ENCODE measurements at regions not wholly inside any gene's neighbourhood (a gene's known extent, or its start where the extent isn't known, plus 50 kb on each side); places are given as distances from the start of the nearest gene placed in this dataset.

DNA sequence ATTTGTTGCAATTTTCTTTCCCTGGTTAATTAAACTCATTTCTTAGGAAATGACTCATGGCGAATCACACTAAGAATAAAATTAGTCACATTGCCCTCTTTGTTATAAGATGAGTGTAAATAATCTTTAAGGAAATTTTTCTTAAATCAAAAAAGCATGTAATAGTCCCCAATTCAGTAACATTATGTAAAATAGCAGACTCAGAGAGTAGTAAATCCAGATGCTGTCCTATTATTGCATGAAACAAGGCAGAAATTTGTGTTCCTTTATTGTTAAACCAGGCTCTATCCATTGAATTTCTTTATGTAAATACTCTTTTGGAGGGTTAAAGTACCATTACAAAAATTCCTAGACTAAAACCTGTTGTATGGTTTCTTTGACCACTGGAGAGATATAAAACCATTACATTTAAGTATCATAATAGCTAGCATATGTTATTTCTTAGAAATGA is 154.5 kb upstream of the C1orf87 start:
- Histone ChIP-seq H3K4me1 (ENCODE audit: control insufficient read depth, insufficient read depth, low read length) (no peaks in the 10 kb centered on the region), H3K4me3 (ENCODE audit: low read length) (no peak overlapping the region), H3K27ac (ENCODE audit: low read length) (no peak overlapping the region), H3K9me3 (ENCODE audit: control insufficient read depth, low read depth, low read length) (no peaks in the 10 kb centered on the region), H3K27me3 (ENCODE audit: control insufficient read depth, insufficient read depth, low read length) (no peaks in the 10 kb centered on the region), H3K36me3 (ENCODE audit: control insufficient read depth, insufficient read depth, low read length) (no peaks in the 10 kb centered on the region)
- WGBS (ENCODE audit: insufficient coverage, low lambda C conversion rate): 86% methylated on average over 1 of the region's 1 CpG
- DNase-seq: no peak

DNA sequence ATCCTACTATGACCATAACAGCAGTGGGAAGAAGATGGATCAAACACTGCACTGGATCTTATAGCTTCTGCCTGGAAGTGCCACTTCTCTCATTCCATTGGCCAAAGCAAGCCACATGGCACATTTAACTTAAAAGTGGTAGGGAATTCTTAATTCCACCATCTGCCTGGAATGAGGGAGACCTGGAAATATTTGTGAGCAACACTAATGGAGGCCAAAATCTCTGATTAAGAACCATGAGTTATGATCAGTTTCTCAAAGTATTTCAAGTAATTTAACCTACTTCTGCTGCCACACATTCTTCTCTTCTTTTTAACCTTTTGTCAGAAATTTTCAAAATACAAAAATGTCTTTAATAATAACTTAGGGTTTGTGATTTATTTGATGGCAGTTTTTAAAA is 154.0 kb upstream of the C1orf87 start:
- no peak for DNase-seq
- no peaks in the 10 kb centered on the region for H3K27me3 ChIP-seq (ENCODE audit: control insufficient read depth, insufficient read depth, low read length)
- H3K4me3 ChIP-seq (ENCODE audit: low read length): no peak overlapping the region
- no peaks in the 10 kb centered on the region for H3K4me1 ChIP-seq (ENCODE audit: control insufficient read depth, insufficient read depth, low read length)
- H3K27ac ChIP-seq (ENCODE audit: low read length): no peak overlapping the region
- no peaks in the 10 kb centered on the region for H3K9me3 ChIP-seq (ENCODE audit: control insufficient read depth, low read depth, low read length)
- H3K36me3 ChIP-seq (ENCODE audit: control insufficient read depth, insufficient read depth, low read length): no peaks in the 10 kb centered on the region

DNA sequence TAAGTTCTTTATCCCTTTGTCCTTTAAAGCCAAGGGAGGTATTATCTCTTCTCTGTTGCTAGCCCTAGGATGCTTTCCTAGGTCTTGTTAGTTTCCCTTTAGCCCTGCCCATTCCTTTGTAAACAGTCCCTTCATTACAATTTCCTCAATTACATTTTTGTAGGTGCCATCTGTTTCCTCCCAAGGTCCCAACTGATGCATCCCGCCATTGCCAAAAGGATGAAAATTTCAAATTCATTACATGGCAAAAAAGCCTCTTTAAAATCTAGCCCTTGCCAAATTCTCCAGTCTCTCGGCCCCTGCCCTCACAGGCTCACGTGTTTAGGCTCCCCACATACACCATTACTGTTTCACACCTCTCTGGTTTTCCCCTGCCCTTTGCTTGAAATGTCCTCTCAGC is 151.9 kb upstream of the C1orf87 start:
- Histone ChIP-seq H3K9me3 (ENCODE audit: control insufficient read depth, low read depth, low read length) (no peaks in the 10 kb centered on the region), H3K27me3 (ENCODE audit: control insufficient read depth, insufficient read depth, low read length) (no peaks in the 10 kb centered on the region), H3K4me3 (ENCODE audit: low read length) (no peak overlapping the region), H3K27ac (ENCODE audit: low read length) (no peak overlapping the region), H3K36me3 (ENCODE audit: control insufficient read depth, insufficient read depth, low read length) (no peaks in the 10 kb centered on the region), H3K4me1 (ENCODE audit: control insufficient read depth, insufficient read depth, low read length) (no peaks in the 10 kb centered on the region)
- DNase-seq: no peak
- no CpG with 5 or more reads among the region's 3 CpGs for WGBS (ENCODE audit: insufficient coverage, low lambda C conversion rate)

DNA sequence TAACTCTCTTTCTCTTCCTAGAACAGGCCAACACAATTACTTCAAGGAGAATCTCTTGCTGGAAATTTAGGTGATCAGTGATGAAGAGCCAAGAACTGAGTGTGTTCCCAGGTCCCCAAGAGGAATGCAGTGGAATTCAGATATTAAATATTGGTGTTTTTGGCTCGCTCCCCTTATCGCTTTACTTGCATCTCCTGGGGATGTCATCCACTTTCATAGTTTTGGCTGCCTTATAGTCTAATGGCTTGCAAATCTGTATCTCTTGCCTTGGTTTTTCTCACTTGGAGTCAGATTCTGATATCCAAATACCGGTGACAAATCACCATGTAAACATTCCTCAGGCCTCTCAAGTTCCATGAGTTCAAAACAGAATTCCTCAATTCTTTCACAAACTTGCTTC is 151.0 kb upstream of the C1orf87 start:
- 89% methylated on average over 3 of the region's 3 CpGs for WGBS (ENCODE audit: insufficient coverage, low lambda C conversion rate)
- H3K9me3 ChIP-seq (ENCODE audit: control insufficient read depth, low read depth, low read length): no peaks in the 10 kb centered on the region
- H3K4me3 ChIP-seq (ENCODE audit: low read length): no peak overlapping the region
- no peaks in the 10 kb centered on the region for H3K36me3 ChIP-seq (ENCODE audit: control insufficient read depth, insufficient read depth, low read length)
- H3K4me1 ChIP-seq (ENCODE audit: control insufficient read depth, insufficient read depth, low read length): no peaks in the 10 kb centered on the region
- no peak overlapping the region for H3K27ac ChIP-seq (ENCODE audit: low read length)
- H3K27me3 ChIP-seq (ENCODE audit: control insufficient read depth, insufficient read depth, low read length): no peaks in the 10 kb centered on the region
- no peak for DNase-seq

DNA sequence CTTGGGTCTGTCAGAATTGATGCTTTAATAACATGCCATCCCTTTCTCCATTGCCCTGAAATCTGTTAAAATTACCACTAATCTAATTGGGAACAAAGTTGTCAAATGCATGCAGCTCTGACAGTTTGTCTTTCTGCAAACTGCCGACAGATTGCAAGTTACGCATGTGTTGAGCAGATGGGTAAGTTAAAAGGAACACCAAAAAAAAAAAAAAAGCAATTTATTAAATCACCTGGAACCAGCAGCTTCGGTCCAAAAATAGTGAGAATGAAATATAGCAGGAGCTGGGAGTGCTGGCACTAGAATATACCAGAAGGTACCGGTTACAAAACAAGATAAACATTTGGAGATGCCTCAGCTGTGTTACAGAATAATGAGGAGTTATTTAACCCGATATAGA is 149.6 kb upstream of the C1orf87 start:
- Histone ChIP-seq H3K27ac (ENCODE audit: low read length) (no peak overlapping the region), H3K9me3 (ENCODE audit: control insufficient read depth, low read depth, low read length) (no peaks in the 10 kb centered on the region), H3K4me1 (ENCODE audit: control insufficient read depth, insufficient read depth, low read length) (no peaks in the 10 kb centered on the region), H3K27me3 (ENCODE audit: control insufficient read depth, insufficient read depth, low read length) (no peaks in the 10 kb centered on the region), H3K4me3 (ENCODE audit: low read length) (no peak overlapping the region), H3K36me3 (ENCODE audit: control insufficient read depth, insufficient read depth, low read length) (no peaks in the 10 kb centered on the region)
- 86% methylated on average over 3 of the region's 5 CpGs for WGBS (ENCODE audit: insufficient coverage, low lambda C conversion rate)
- DNase-seq: no peak

DNA sequence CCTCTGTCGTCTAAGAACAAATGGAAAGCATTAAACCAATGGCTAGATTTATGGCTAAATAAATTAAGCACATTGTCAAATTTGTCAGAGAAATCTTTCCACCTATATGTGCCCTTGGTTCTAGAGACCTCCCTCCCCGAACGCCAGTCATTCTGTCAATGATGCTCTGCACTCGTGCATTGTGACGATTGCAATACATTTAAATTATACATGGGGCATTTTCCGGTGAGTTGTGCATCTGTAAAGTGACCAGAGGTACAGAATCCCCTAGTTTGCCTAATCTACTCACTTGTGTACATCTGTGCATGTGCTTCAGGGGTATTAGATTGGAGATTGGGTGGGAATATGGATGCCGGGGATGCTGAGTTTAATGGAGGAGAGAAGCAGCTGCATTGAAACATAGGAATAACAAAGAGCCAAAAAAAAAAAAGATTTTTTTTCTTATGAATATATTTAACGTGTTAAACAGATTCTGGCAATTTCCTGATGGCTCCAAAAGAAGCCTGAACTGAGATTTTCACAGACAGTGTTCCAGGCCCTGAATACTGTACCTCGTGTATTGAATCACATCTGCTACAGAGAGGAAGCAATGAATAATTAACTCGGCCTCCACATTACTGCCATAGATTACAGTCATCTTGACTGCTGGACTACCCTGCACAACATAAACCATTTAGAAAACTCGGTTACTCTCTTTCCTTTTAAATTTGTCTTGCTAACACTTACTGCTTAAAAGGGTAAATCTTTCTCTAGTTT is 149.0 kb upstream of the C1orf87 start:
- no peak for DNase-seq
- Histone ChIP-seq H3K4me3 (ENCODE audit: low read length) (no peak overlapping the region), H3K27me3 (ENCODE audit: control insufficient read depth, insufficient read depth, low read length) (no peaks in the 10 kb centered on the region), H3K36me3 (ENCODE audit: control insufficient read depth, insufficient read depth, low read length) (no peaks in the 10 kb centered on the region), H3K27ac (ENCODE audit: low read length) (no peak overlapping the region), H3K9me3 (ENCODE audit: control insufficient read depth, low read depth, low read length) (no peaks in the 10 kb centered on the region), H3K4me1 (ENCODE audit: control insufficient read depth, insufficient read depth, low read length) (no peaks in the 10 kb centered on the region)
- WGBS (ENCODE audit: insufficient coverage, low lambda C conversion rate): 45% methylated on average over 3 of the region's 11 CpGs

DNA sequence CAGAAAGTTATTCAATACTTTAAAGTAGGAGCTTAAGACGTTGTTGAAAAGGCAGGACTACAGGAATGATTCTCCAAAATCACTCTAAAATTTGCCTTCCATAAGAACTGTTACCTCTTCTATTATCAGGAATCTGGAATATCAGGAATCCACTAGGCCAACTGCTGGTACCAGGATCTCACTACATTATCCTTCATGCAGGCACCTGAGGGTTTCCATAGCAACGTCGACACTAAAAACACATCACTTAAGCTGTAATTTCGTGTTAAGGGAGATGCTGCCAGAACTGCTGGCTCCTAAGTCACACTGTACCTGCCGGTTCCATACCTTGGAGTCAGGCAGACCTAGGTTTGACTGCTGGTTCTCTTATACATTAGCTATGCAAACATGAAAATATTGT is 139.7 kb upstream of the C1orf87 start:
- Histone ChIP-seq H3K27ac (ENCODE audit: low read length) (no peak overlapping the region), H3K9me3 (ENCODE audit: control insufficient read depth, low read depth, low read length) (no peaks in the 10 kb centered on the region), H3K27me3 (ENCODE audit: control insufficient read depth, insufficient read depth, low read length) (no peaks in the 10 kb centered on the region), H3K4me3 (ENCODE audit: low read length) (no peak overlapping the region), H3K4me1 (ENCODE audit: control insufficient read depth, insufficient read depth, low read length) (no peaks in the 10 kb centered on the region), H3K36me3 (ENCODE audit: control insufficient read depth, insufficient read depth, low read length) (no peaks in the 10 kb centered on the region)
- no peak for DNase-seq
- WGBS (ENCODE audit: insufficient coverage, low lambda C conversion rate): no CpG with 5 or more reads among the region's 5 CpGs

DNA sequence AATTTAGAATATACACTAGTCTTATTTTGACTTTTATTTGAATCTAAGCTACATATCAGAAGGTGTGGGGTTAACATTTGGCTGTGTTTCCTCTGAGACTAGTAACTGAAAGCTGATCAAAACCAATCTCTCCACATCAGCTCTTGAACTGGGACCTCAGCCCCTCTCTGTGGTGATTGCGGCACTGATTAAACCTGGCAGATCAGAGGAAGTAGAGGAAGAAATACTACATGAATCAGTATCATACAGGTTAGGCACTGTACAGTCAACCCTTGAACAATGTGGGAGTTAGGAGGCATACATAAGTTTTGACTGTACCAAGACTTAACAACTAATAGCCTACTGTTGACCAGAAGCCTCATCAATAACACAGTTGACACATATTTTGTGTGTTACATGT is 122.5 kb upstream of the C1orf87 start:
- Histone ChIP-seq H3K9me3 (ENCODE audit: control insufficient read depth, low read depth, low read length) (no peaks in the 10 kb centered on the region), H3K4me1 (ENCODE audit: control insufficient read depth, insufficient read depth, low read length) (no peaks in the 10 kb centered on the region), H3K4me3 (ENCODE audit: low read length) (no peak overlapping the region), H3K27ac (ENCODE audit: low read length) (no peak overlapping the region), H3K36me3 (ENCODE audit: control insufficient read depth, insufficient read depth, low read length) (no peaks in the 10 kb centered on the region), H3K27me3 (ENCODE audit: control insufficient read depth, insufficient read depth, low read length) (no peaks in the 10 kb centered on the region)
- no peak for DNase-seq
- WGBS (ENCODE audit: insufficient coverage, low lambda C conversion rate): no CpG with 5 or more reads among the region's 1 CpG

DNA sequence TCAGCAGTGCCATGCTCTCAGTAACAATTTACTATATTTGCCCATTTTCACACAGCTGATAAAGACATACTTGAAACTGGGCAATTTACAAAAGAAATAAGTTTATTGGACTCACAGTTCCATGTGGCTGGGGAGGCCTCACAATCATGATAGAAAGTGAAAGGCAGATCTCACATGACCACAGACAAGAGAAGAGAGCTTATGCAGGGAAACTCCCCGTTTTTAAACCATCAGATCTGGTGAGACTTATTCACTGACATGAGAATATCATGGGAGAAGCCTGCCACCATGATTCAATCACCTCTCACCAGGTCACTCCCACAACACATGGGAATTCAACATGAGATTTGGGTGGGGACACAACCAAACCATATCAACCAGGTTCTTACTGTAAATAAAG is 112.1 kb upstream of the C1orf87 start:
- no peak overlapping the region for H3K4me3 ChIP-seq (ENCODE audit: low read length)
- H3K9me3 ChIP-seq (ENCODE audit: control insufficient read depth, low read depth, low read length): no peaks in the 10 kb centered on the region
- H3K27me3 ChIP-seq (ENCODE audit: control insufficient read depth, insufficient read depth, low read length): no peaks in the 10 kb centered on the region
- WGBS (ENCODE audit: insufficient coverage, low lambda C conversion rate): no CpG with 5 or more reads among the region's 1 CpG
- no peak for DNase-seq
- no peaks in the 10 kb centered on the region for H3K4me1 ChIP-seq (ENCODE audit: control insufficient read depth, insufficient read depth, low read length)
- no peak overlapping the region for H3K27ac ChIP-seq (ENCODE audit: low read length)
- no peaks in the 10 kb centered on the region for H3K36me3 ChIP-seq (ENCODE audit: control insufficient read depth, insufficient read depth, low read length)

DNA sequence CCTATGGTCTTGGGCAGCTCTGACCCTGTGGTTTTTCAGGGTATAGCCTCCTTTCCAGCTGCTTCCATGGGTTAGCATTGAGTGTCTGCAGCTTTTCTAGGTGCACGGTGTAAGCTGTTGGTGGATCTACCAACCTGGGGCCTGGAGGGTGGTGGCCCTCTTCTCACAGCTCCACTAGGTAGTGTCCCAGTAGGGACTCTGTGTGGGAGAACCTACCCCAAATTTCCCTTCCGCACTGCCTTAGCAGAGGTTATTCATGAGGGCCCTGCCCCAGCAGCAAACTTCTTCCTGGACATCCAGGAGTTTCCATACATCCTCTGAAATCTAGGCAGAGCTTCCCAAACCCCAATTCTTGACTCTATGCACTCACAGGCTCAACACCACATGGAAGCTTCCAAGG is 111.0 kb upstream of the C1orf87 start:
- no peaks in the 10 kb centered on the region for H3K36me3 ChIP-seq (ENCODE audit: control insufficient read depth, insufficient read depth, low read length)
- H3K4me1 ChIP-seq (ENCODE audit: control insufficient read depth, insufficient read depth, low read length): no peaks in the 10 kb centered on the region
- no peak for DNase-seq
- no CpG with 5 or more reads among the region's 2 CpGs for WGBS (ENCODE audit: insufficient coverage, low lambda C conversion rate)
- no peaks in the 10 kb centered on the region for H3K27me3 ChIP-seq (ENCODE audit: control insufficient read depth, insufficient read depth, low read length)
- H3K27ac ChIP-seq (ENCODE audit: low read length): no peak overlapping the region
- no peaks in the 10 kb centered on the region for H3K9me3 ChIP-seq (ENCODE audit: control insufficient read depth, low read depth, low read length)
- H3K4me3 ChIP-seq (ENCODE audit: low read length): no peak overlapping the region

DNA sequence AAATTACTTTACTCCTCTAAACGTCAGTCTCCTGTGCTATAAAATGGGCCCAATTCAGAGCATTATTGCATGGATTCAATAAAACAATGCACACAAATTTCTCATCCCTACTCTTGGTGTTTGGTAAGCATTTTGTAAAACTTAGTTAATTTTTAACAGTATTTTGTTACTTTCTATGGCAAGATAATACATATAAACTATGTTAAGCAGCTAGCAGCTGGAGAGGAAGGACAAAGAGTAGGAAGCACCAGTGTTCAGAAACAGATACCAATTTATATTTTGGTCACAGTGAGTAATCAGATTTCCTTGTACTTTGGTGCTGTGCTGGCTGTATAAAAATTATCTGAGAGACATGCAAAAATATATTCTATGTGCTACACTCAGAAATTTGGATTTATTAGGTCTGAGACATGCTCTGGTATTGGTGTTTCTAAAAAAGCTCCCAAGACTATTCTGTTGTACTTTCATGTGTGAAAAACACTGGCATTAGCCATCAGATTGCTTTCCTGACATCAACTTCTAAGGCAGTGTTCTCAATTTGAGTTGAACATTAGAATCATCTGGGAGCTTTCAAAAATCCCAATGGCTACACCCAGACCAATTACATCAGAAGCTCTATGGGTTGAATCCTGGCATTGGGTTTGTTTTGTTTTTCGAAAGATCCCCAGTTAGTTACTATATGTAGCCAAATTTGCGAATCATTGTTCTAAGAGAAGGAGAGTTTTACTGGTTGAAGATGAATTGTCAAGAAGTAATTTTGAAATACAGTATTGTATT is 100.3 kb upstream of the C1orf87 start:
- Histone ChIP-seq H3K4me3 (ENCODE audit: low read length) (no peak overlapping the region), H3K9me3 (ENCODE audit: control insufficient read depth, low read depth, low read length) (no peaks in the 10 kb centered on the region), H3K4me1 (ENCODE audit: control insufficient read depth, insufficient read depth, low read length) (no peaks in the 10 kb centered on the region), H3K27me3 (ENCODE audit: control insufficient read depth, insufficient read depth, low read length) (peaks cover 2% of the 10 kb centered on the region), H3K27ac (ENCODE audit: low read length) (no peak overlapping the region), H3K36me3 (ENCODE audit: control insufficient read depth, insufficient read depth, low read length) (no peaks in the 10 kb centered on the region)
- 60% methylated on average over 1 of the region's 3 CpGs for WGBS (ENCODE audit: insufficient coverage, low lambda C conversion rate)
- no peak for DNase-seq

All from large intestine (tissue), 3 donors.